Islet precursor cell (in vitro differentiated cells): ENCODE measurements at regions not wholly inside any gene's neighbourhood (a gene's known extent, or its start where the extent isn't known, plus 50 kb on each side); places are given as distances from the start of the nearest gene placed in this dataset.

Experiments used
- DNase-seq: peaks from one replicate; pipeline ENCODE4 v3.0.0-alpha.2; 2018

GRCh38 chr17:52831536-52831935 is 673.0 kb upstream of the CA10 start:
- DNase-seq = no peak

- no peak for DNase-seq
Observed at GRCh38 chr17:52828621-52829020, 670.1 kb upstream of the CA10 start.

- no peak for DNase-seq
Observed at GRCh38 chr17:52827526-52827925, 669.0 kb upstream of the CA10 start.

GRCh38 chr17:52824542-52824941 is 666.0 kb upstream of the CA10 start:
- no peak for DNase-seq

GRCh38 chr17:52823155-52823554 is 664.6 kb upstream of the CA10 start:
- DNase-seq = no peak

- DNase-seq = peak; percentile 52
Observed at GRCh38 chr17:52790359-52790955, 631.9 kb upstream of the CA10 start.

- no peak for DNase-seq
Observed at GRCh38 chr17:52789829-52790228, 631.3 kb upstream of the CA10 start.

GRCh38 chr17:52776234-52776633 is 617.7 kb upstream of the CA10 start:
- DNase-seq = no peak

- peak; percentile 50 for DNase-seq
Observed at GRCh38 chr17:52762794-52763167, 604.3 kb upstream of the CA10 start.

- peak; percentile 71 for DNase-seq
Observed at GRCh38 chr17:52762147-52762793, 603.8 kb upstream of the CA10 start.

- DNase-seq = no peak
Observed at GRCh38 chr17:52759864-52760263, 601.4 kb upstream of the CA10 start.

- DNase-seq = no peak
Observed at GRCh38 chr17:52758481-52758880, 600.0 kb upstream of the CA10 start.

GRCh38 chr17:52756746-52757145 is 598.2 kb upstream of the CA10 start:
- no peak for DNase-seq

GRCh38 chr17:52754838-52755237 is 596.3 kb upstream of the CA10 start:
- no peak for DNase-seq

GRCh38 chr17:52751051-52751450 is 592.5 kb upstream of the CA10 start:
- DNase-seq = peak; percentile 90

- DNase-seq = no peak
Observed at GRCh38 chr17:52744179-52744578, 585.7 kb upstream of the CA10 start.

GRCh38 chr17:52740006-52740405 is 581.5 kb upstream of the CA10 start:
- no peak for DNase-seq

- DNase-seq = no peak
Observed at GRCh38 chr17:52738791-52739190, 580.3 kb upstream of the CA10 start.

GRCh38 chr17:52737071-52737470 is 578.6 kb upstream of the CA10 start:
- no peak for DNase-seq

GRCh38 chr17:52732841-52733240 is 574.3 kb upstream of the CA10 start:
- DNase-seq = no peak

- no peak for DNase-seq
Observed at GRCh38 chr17:52724578-52724977, 566.1 kb upstream of the CA10 start.

GRCh38 chr17:52721910-52722309 is 563.4 kb upstream of the CA10 start:
- DNase-seq = no peak

- DNase-seq = peak; percentile 64
Observed at GRCh38 chr17:52710363-52710901, 551.9 kb upstream of the CA10 start.

GRCh38 chr17:52709724-52710123 is 551.2 kb upstream of the CA10 start:
- DNase-seq = no peak

GRCh38 chr17:52696362-52696761 is 537.8 kb upstream of the CA10 start:
- no peak for DNase-seq
